NT2/D1 (cell line): ENCODE measurements at regions not wholly inside any gene's neighbourhood (a gene's known extent, or its start where the extent isn't known, plus 50 kb on each side); places are given as distances from the start of the nearest gene placed in this dataset.

Source experiments
- SUZ12 ChIP-seq: IDR thresholded peaks from 2 replicates; pipeline ENCODE4 v1.6.1; 2011; ENCODE audit not compliant: insufficient read length, insufficient read depth; ENCODE audit errors: extremely low read depth
- YY1 ChIP-seq: IDR thresholded peaks from 2 replicates; pipeline ENCODE4 v1.6.1; 2011; ENCODE audit not compliant: insufficient read length, insufficient read depth
- ZNF274 ChIP-seq: IDR thresholded peaks from 2 replicates; pipeline ENCODE4 v1.6.1; 2011; ENCODE audit warnings: mild to moderate bottlenecking, low read depth, low read length

DNA sequence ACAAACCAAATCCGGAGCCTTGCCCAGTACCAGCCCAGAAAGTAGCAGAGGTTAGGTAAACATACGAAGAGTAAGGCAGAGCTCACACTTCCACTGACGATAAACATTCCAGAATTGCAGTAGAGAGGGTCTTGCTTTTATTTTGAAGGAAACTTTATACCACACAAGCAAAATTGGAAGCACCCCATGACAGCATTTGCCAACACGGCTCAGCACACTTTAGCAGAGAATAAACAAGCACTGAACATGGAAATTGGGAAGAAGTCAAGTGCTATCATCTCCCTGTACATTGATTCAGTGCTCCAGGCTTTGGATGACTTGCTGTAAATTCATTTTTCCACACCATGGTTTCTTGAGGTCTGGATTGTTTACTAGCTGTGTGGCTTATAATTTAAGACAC, 160.7 kb upstream of the FAM47C start:
- TF ChIP-seq ZNF274, result no peak
- no peak for TF ChIP-seq YY1
- TF ChIP-seq SUZ12, result no peak
